Suprapubic skin (tissue), 4 donors: ENCODE measurements at regions not wholly inside any gene's neighbourhood (a gene's known extent, or its start where the extent isn't known, plus 50 kb on each side); places are given as distances from the start of the nearest gene placed in this dataset.

Source experiments
- CTCF ChIP-seq, 2 donors: fragments of 200-600 bp in 1 of 2; fragments of 450-650 bp in 1 of 2; sonication (generic) in 1 of 2; IDR thresholded peaks; one replicate each; pipeline ENCODE4 v1.5.1; 2016 to 2019; ENCODE audit warnings: antibody characterized with exemption in 2 of 2, mild to moderate bottlenecking in 1 of 2, moderate library complexity in 1 of 2
- EP300 ChIP-seq: sonication (generic); formaldehyde crosslinking; IDR thresholded peaks from one replicate; pipeline ENCODE4 v1.6.1; 2017; ENCODE audit warnings: antibody characterized with exemption
- POLR2A ChIP-seq, 2 donors: fragments of 450-650 bp; IDR thresholded peaks; one replicate each; pipeline ENCODE4 v1.6.1; 2017; ENCODE audit warnings: antibody characterized with exemption in 2 of 2, mild to moderate bottlenecking in 2 of 2, moderate library complexity in 2 of 2
- POLR2AphosphoS5 ChIP-seq, 3 donors: sonication (generic); formaldehyde crosslinking; IDR thresholded peaks; one replicate each; pipeline ENCODE4 v1.6.1; 2017; ENCODE audit warnings: antibody characterized with exemption in 3 of 3

- TF ChIP-seq CTCF (IDR thresholded peaks at IDR 0.05) (no peak), EP300 (no peak), POLR2A (IDR thresholded peaks at IDR 0.05) (no peak), POLR2AphosphoS5 (IDR thresholded peaks at IDR 0.05) (no peak)
Observed at GRCh38 chr12:5138845-5139244, 95.2 kb downstream of the KCNA5 start.
